HFFc6 (cell line): ENCODE measurements at regions not wholly inside any gene's neighbourhood (a gene's known extent, or its start where the extent isn't known, plus 50 kb on each side); places are given as distances from the start of the nearest gene placed in this dataset.
A peak's percentile ranks its signal among the peaks of the same experiment; 100 is the strongest.

ENCODE experiments used
- DNase-seq: peaks from one replicate; pipeline ENCODE4 v3.0.0-alpha.2; 2018
- H3K27ac Mint-ChIP-seq: 2 replicates; pipeline ENCODE4 v1.8.0; 2020; ENCODE audit warnings: mild to moderate bottlenecking, mixed read lengths
- H3K27me3 Mint-ChIP-seq: 2 replicates; pipeline ENCODE4 v1.8.0; 2021; ENCODE audit warnings: mild to moderate bottlenecking, moderate library complexity, mixed read lengths; ENCODE audit not compliant: insufficient read depth
- H3K36me3 Mint-ChIP-seq: 2 replicates; pipeline ENCODE4 v1.8.0; 2021; ENCODE audit warnings: low read depth, mixed read lengths
- H3K4me1 Mint-ChIP-seq: 2 replicates; pipeline ENCODE4 v1.8.0; 2020; ENCODE audit warnings: low read depth, mixed read lengths
- H3K4me3 Mint-ChIP-seq: 2 replicates; pipeline ENCODE4 v1.8.0; 2020; ENCODE audit warnings: mild to moderate bottlenecking, moderate library complexity, mixed read lengths
- H3K9me3 Mint-ChIP-seq: 2 replicates; pipeline ENCODE4 v1.8.0; 2020; ENCODE audit warnings: mild to moderate bottlenecking, mixed read lengths
- CTCF ChIP-seq: fragments of 200-600 bp; sonication (generic); IDR thresholded peaks from 2 replicates; pipeline ENCODE4 v1.5.0; 2021; ENCODE audit warnings: antibody characterized with exemption, mild to moderate bottlenecking

- no peak overlapping the region for H3K4me3 Mint-ChIP-seq
- no peak for DNase-seq
- H3K9me3 Mint-ChIP-seq, result no peaks in the 10 kb centered on the region
- peaks cover 1% of the 10 kb centered on the region; the same call in 1 of the 2 replicates for H3K27me3 Mint-ChIP-seq
- peaks cover 31% of the 10 kb centered on the region for H3K4me1 Mint-ChIP-seq
- H3K36me3 Mint-ChIP-seq, result no peaks in the 10 kb centered on the region
- no peak for TF ChIP-seq CTCF
- H3K27ac Mint-ChIP-seq, result no peak overlapping the region
These were observed 117.9 kb upstream of the ZNF217 start for GRCh38 chr20:53711333-53712211.

GRCh38 chr20:53708129-53708968 is 114.7 kb upstream of the ZNF217 start:
- Mint-ChIP-seq H3K9me3 (no peaks in the 10 kb centered on the region), H3K27me3 (no peaks in the 10 kb centered on the region), H3K4me3 (peak overlapping the region; percentile 73), H3K4me1 (peaks cover 39% of the 10 kb centered on the region), H3K36me3 (no peaks in the 10 kb centered on the region), H3K27ac (peak overlapping the region; percentile 83)
- DNase-seq, result peak; percentile 71
- TF ChIP-seq CTCF, result no peak

- Mint-ChIP-seq H3K9me3 (no peaks in the 10 kb centered on the region), H3K36me3 (no peaks in the 10 kb centered on the region), H3K27me3 (no peaks in the 10 kb centered on the region), H3K4me3 (peak overlapping the region; percentile 73), H3K27ac (peak overlapping the region; percentile 83), H3K4me1 (peaks cover 39% of the 10 kb centered on the region)
- TF ChIP-seq CTCF, result no peak
- peak; percentile 45 for DNase-seq
These were observed 113.9 kb upstream of the ZNF217 start for GRCh38 chr20:53707371-53708055.

- peaks cover 39% of the 10 kb centered on the region for H3K4me1 Mint-ChIP-seq
- H3K36me3 Mint-ChIP-seq, result no peaks in the 10 kb centered on the region
- H3K4me3 Mint-ChIP-seq, result no peak overlapping the region; the same call in 1 of the 2 replicates
- no peaks in the 10 kb centered on the region for H3K27me3 Mint-ChIP-seq
- H3K9me3 Mint-ChIP-seq, result no peaks in the 10 kb centered on the region
- DNase-seq, result no peak
- H3K27ac Mint-ChIP-seq, result peak overlapping the region; percentile 83
- TF ChIP-seq CTCF, result no peak
These were observed 113.1 kb upstream of the ZNF217 start for GRCh38 chr20:53706466-53707370.
